ENCODE measurements at regions not wholly inside any gene's neighbourhood (a gene's known extent, or its start where the extent isn't known, plus 50 kb on each side); places are given as distances from the start of the nearest gene placed in this dataset.

- no peak for TF ChIP-seq CTCF (IDR thresholded peaks at IDR 0.05; ENCODE audit: low read depth, low read length)
- no peak for TF ChIP-seq EZH2phosphoT487 (IDR thresholded peaks at IDR 0.05; ENCODE audit: low read depth)
These were observed 192.9 kb downstream of the OXSM start for GRCh38 chr3:25982756-25983155.

All from OCI-LY3 (cell line).